Ascending aorta (tissue), 2 donors: ENCODE measurements at regions not wholly inside any gene's neighbourhood (a gene's known extent, or its start where the extent isn't known, plus 50 kb on each side); places are given as distances from the start of the nearest gene placed in this dataset.

Experiments used
- DNase-seq, 2 donors: peaks; one replicate each; pipeline ENCODE4 v3.0.0-alpha.2; 2019; ENCODE audit warnings: low spot score in 2 of 2
- H3K27ac ChIP-seq, 2 donors: fragments of 200-600 bp; sonication (generic); one replicate each; pipeline ENCODE4 v1.5.1; 2016 to 2017; ENCODE audit warnings: mild to moderate bottlenecking in 1 of 2
- H3K27me3 ChIP-seq: fragments of 200-600 bp; sonication (generic); one replicate; pipeline ENCODE4 v1.5.1; 2017
- H3K36me3 ChIP-seq, 2 donors: fragments of 200-600 bp; sonication (generic); one replicate each; pipeline ENCODE4 v1.5.1; 2016
- H3K4me1 ChIP-seq, 2 donors: fragments of 200-600 bp; sonication (generic); one replicate each; pipeline ENCODE4 v1.5.1; 2016 to 2017; ENCODE audit warnings: mild to moderate bottlenecking in 1 of 2
- H3K4me3 ChIP-seq, 2 donors: fragments of 200-600 bp; sonication (generic); one replicate each; pipeline ENCODE4 v1.5.1; 2016 to 2017; ENCODE audit warnings: mild to moderate bottlenecking in 1 of 2
- H3K9me3 ChIP-seq, 2 donors: fragments of 200-600 bp; sonication (generic); one replicate each; pipeline ENCODE4 v1.5.1; 2016
- CTCF ChIP-seq, 3 experiments: fragments of 200-600 bp in 2 of 3; fragments of 450-650 bp in 1 of 3; sonication (generic) in 2 of 3; IDR thresholded peaks; one replicate each; pipeline ENCODE4 v1.5.1; 2016 to 2019; ENCODE audit warnings: antibody characterized with exemption in 3 of 3, mild to moderate bottlenecking in 1 of 3, moderate library complexity in 1 of 3
- intact Hi-C: fragments of 100-400 bp; cut with DNase I; formaldehyde crosslinking; loops from one replicate; pipeline ENCODE4 v1.15.1; 2023

GRCh38 chr4:66628146-66628545 lies 917.2 kb downstream of the CENPC start:
- Histone ChIP-seq H3K9me3 (no peaks in the 10 kb centered on the region), H3K27me3 (no peaks in the 10 kb centered on the region), H3K4me3 (no peak overlapping the region), H3K27ac (no peak overlapping the region), H3K4me1 (no peaks in the 10 kb centered on the region), H3K36me3 (no peaks in the 10 kb centered on the region)
- intact Hi-C loops, result no loop called here
- TF ChIP-seq CTCF (IDR thresholded peaks at IDR 0.05), result no peak
- no peak for DNase-seq

- no peak overlapping the region for H3K4me3 ChIP-seq
- intact Hi-C loops, result no loop called here
- TF ChIP-seq CTCF (IDR thresholded peaks at IDR 0.05), result no peak
Observed at GRCh38 chr4:66625480-66625879, 919.8 kb downstream of the CENPC start.

GRCh38 chr4:66613591-66613990 lies 931.7 kb downstream of the CENPC start:
- H3K4me3 ChIP-seq, result no peak overlapping the region
- no peak overlapping the region for H3K27ac ChIP-seq
- no peaks in the 10 kb centered on the region for H3K4me1 ChIP-seq
- H3K9me3 ChIP-seq, result peaks cover 0 to 14% of the 10 kb centered on the region in 2 donors
- intact Hi-C loops, result no loop called here
- no peak for TF ChIP-seq CTCF (IDR thresholded peaks at IDR 0.05)
- H3K27me3 ChIP-seq, result no peaks in the 10 kb centered on the region
- DNase-seq, result no peak
- H3K36me3 ChIP-seq, result no peaks in the 10 kb centered on the region

More at GRCh38 chr4:66625480-66625879, 919.8 kb downstream of the CENPC start:
- H3K9me3 ChIP-seq, result no peaks in the 10 kb centered on the region
- no peak for DNase-seq
- H3K4me1 ChIP-seq, result no peaks in the 10 kb centered on the region
- no peak overlapping the region for H3K27ac ChIP-seq
- H3K27me3 ChIP-seq, result no peaks in the 10 kb centered on the region
- H3K36me3 ChIP-seq, result no peaks in the 10 kb centered on the region

GRCh38 chr4:66609014-66609413 lies 936.3 kb downstream of the CENPC start:
- no peak for TF ChIP-seq CTCF (IDR thresholded peaks at IDR 0.05)
- peaks cover 0 to 4% of the 10 kb centered on the region in 2 donors for H3K9me3 ChIP-seq
- intact Hi-C loops, result no loop called here
- H3K27ac ChIP-seq, result no peak overlapping the region
- no peaks in the 10 kb centered on the region for H3K4me1 ChIP-seq
- DNase-seq, result no peak
- H3K4me3 ChIP-seq, result no peak overlapping the region
- H3K36me3 ChIP-seq, result no peaks in the 10 kb centered on the region
- H3K27me3 ChIP-seq, result no peaks in the 10 kb centered on the region

- no peak for TF ChIP-seq CTCF (IDR thresholded peaks at IDR 0.05)
- Histone ChIP-seq H3K4me1 (no peaks in the 10 kb centered on the region), H3K9me3 (no peaks in the 10 kb centered on the region), H3K36me3 (no peaks in the 10 kb centered on the region), H3K27ac (no peak overlapping the region), H3K4me3 (no peak overlapping the region), H3K27me3 (no peaks in the 10 kb centered on the region)
- no peak for DNase-seq
- intact Hi-C loops, result no loop called here
Observed at GRCh38 chr4:66606908-66607307, 936.6 kb upstream of the EPHA5 start.

- DNase-seq, result no peak
Observed at GRCh38 chr4:66606215-66606614, 935.9 kb upstream of the EPHA5 start.

More at GRCh38 chr4:66606215-66606614, 935.9 kb upstream of the EPHA5 start:
- H3K4me1 ChIP-seq, result no peaks in the 10 kb centered on the region
- no peak for TF ChIP-seq CTCF (IDR thresholded peaks at IDR 0.05)
- H3K4me3 ChIP-seq, result no peak overlapping the region
- no peaks in the 10 kb centered on the region for H3K36me3 ChIP-seq
- H3K9me3 ChIP-seq, result no peaks in the 10 kb centered on the region
- intact Hi-C loops, result no loop called here
- no peak overlapping the region for H3K27ac ChIP-seq
- no peaks in the 10 kb centered on the region for H3K27me3 ChIP-seq
